HL-60 (cell line): ENCODE measurements at regions not wholly inside any gene's neighbourhood (a gene's known extent, or its start where the extent isn't known, plus 50 kb on each side); places are given as distances from the start of the nearest gene placed in this dataset.

Experiments used
- DNase-seq, 2 experiments: peaks; one replicate each; pipeline ENCODE4 v3.0.0-alpha.2; 2010 to 2020; ENCODE audit warnings: low read depth in 1 of 2, low spot score in 1 of 2
- H3K27ac ChIP-seq: fragments of 250-450 bp; sonication (Bioruptor Pico); replicated peaks from 2 replicates; pipeline ENCODE4 v1.5.1; 2020; ENCODE audit warnings: mild to moderate bottlenecking, moderate library complexity
- H3K27me3 ChIP-seq: fragments of 250-450 bp; sonication (Bioruptor Pico); 2 replicates; pipeline ENCODE4 v1.5.1; 2021; ENCODE audit warnings: mild to moderate bottlenecking, moderate library complexity; ENCODE audit not compliant: insufficient read depth, poor library complexity, severe bottlenecking
- H3K4me3 ChIP-seq: replicated peaks from 2 replicates; pipeline ENCODE4 v1.5.1; 2011; ENCODE audit warnings: mild to moderate bottlenecking, control low read depth, low read length; ENCODE audit not compliant: insufficient read depth
- CTCF ChIP-seq: IDR thresholded peaks from one replicate; pipeline ENCODE4 v1.5.1; 2011; ENCODE audit warnings: low read length, control low read depth, inconsistent platforms; ENCODE audit not compliant: insufficient read depth
- GABPA ChIP-seq: IDR thresholded peaks from 2 replicates; pipeline ENCODE4 v1.6.1; 2012; ENCODE audit warnings: low read depth
- POLR2AphosphoS5 ChIP-seq: IDR thresholded peaks from 2 replicates; pipeline ENCODE4 v1.6.1; 2012; ENCODE audit warnings: low read depth
- REST ChIP-seq: IDR thresholded peaks from 2 replicates; pipeline ENCODE4 v1.6.1; 2012; ENCODE audit warnings: low read depth; ENCODE audit not compliant: insufficient replicate concordance
- SPI1 ChIP-seq: IDR thresholded peaks from 2 replicates; pipeline ENCODE4 v1.6.1; 2012; ENCODE audit warnings: low read depth, mild to moderate bottlenecking, borderline replicate concordance

DNA sequence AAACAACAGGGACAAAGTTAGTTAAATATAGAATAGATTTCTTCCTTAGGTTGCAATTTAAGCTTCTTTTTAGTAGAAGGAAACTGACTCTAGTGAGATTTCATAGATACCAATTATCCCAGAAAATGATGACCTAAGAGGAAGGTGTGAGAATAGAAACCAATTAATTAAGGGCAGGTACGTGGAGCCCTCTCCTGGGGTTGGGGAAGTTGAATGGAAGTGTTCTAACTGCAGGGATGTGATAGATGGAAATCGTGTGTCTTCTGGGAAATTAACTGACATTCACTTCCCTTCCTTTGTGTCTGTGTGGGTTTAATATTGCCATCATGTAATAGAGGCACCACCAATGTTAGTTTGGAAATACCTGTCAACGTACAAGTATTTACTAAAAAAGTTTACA lies 204.1 kb upstream of the ANK2 start:
- DNase-seq = no peak

GRCh38 chr4:112847045-112847444 lies 202.4 kb upstream of the ANK2 start:
- DNase-seq = no peak
- Histone ChIP-seq H3K27me3 (no peaks in the 10 kb centered on the region), H3K27ac (no peak overlapping the region), H3K4me3 (no peak overlapping the region)
- no peak for TF ChIP-seq CTCF
- no peak for TF ChIP-seq SPI1
- TF ChIP-seq REST = no peak
- TF ChIP-seq GABPA = no peak
- TF ChIP-seq POLR2AphosphoS5 = no peak

More for the DNA sequence above, 204.1 kb upstream of the ANK2 start:
- H3K27me3 ChIP-seq = no peaks in the 10 kb centered on the region
- no peak overlapping the region for H3K4me3 ChIP-seq
- TF ChIP-seq REST (no peak), POLR2AphosphoS5 (no peak), CTCF (no peak), SPI1 (no peak), GABPA (no peak)
- no peak overlapping the region for H3K27ac ChIP-seq

DNA sequence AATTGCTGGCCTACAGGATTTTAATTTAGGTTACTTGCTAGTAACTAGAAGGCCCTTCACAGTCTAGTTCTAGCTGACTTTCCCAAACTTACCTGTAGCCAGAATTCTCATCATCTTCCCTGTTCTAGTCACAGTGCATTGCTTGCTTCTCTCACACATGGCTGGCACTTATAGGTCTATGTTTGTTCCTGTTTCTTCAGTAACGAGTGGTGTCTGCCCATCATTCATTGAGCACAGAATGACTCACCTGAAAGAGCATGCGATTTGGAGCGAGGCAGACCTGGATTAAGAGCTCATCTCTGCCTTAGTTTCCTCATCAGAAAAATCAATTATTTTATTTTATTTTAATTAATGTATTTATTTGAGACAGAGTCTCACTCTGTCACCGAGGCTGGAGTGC lies 201.7 kb upstream of the ANK2 start:
- Histone ChIP-seq H3K4me3 (no peak overlapping the region), H3K27me3 (no peaks in the 10 kb centered on the region), H3K27ac (no peak overlapping the region)
- no peak for TF ChIP-seq REST
- no peak for DNase-seq

- Histone ChIP-seq H3K4me3 (no peak overlapping the region), H3K27me3 (no peaks in the 10 kb centered on the region), H3K27ac (no peak overlapping the region)
- TF ChIP-seq GABPA (no peak), POLR2AphosphoS5 (no peak), SPI1 (no peak), CTCF (no peak), REST (no peak)
- no peak for DNase-seq
Measured at GRCh38 chr4:112848911-112849310, 200.5 kb upstream of the ANK2 start.
